Left ventricle myocardium inferior (tissue), 1 donor: ENCODE measurements at regions not wholly inside any gene's neighbourhood (a gene's known extent, or its start where the extent isn't known, plus 50 kb on each side); places are given as distances from the start of the nearest gene placed in this dataset.

Source experiments
- DNase-seq: peaks from one replicate; pipeline ENCODE4 v3.0.0-alpha.2; 2020
- H3K27ac ChIP-seq: fragments of 200-600 bp; replicated peaks from 2 replicates; pipeline ENCODE4 v1.8.0; 2021
- H3K27me3 ChIP-seq: fragments of 200-600 bp; 2 replicates; pipeline ENCODE4 v1.8.0; 2021; ENCODE audit warnings: low read depth
- H3K36me3 ChIP-seq: fragments of 200-600 bp; 2 replicates; pipeline ENCODE4 v1.8.0; 2021
- H3K4me1 ChIP-seq: fragments of 200-600 bp; 2 replicates; pipeline ENCODE4 v1.8.0; 2021
- H3K4me3 ChIP-seq: fragments of 200-600 bp; 2 replicates; pipeline ENCODE4 v1.8.0; 2021; ENCODE audit warnings: mild to moderate bottlenecking, moderate library complexity
- H3K9me3 ChIP-seq: fragments of 200-600 bp; replicated peaks from 2 replicates; pipeline ENCODE4 v1.8.0; 2021
- intact Hi-C: fragments of 100-400 bp; cut with micrococcal nuclease; formaldehyde crosslinking; loops from one replicate; pipeline ENCODE4 v1.11.0; 2022
- TF ChIP-seq, protein P1 (sequence below): fragments of 200-600 bp; IDR thresholded peaks from 2 replicates; pipeline ENCODE4 v1.8.0; 2021; ENCODE audit warnings: antibody characterized with exemption, mild to moderate bottlenecking, borderline replicate concordance
- donor health status: DM: no; HTN: yes; CAD: no; lungs with severe emphysema.

DNA sequence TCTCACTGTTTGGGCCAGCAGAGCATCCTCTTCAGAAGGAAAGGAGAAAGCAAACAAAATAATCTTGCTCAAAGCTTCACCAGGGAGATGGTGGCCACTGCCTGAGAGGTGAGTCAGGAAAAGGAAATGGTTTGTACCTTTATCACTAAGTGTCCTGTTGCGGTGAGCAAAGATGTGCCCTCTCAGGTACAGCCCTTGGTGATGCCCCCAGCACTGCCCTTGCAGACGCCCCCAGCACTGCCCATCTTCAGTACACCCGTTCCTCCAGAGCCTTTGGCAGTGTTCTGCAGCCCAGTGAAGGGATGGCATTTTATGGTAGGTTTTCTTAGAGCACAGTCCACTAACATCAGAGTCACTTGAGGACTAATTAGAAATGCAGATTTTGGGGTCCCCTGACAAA is 92.3 kb downstream of the ZNF621 start:
- intact Hi-C loops, result no loop called here
- no peaks in the 10 kb centered on the region for H3K9me3 ChIP-seq
- TF ChIP-seq, protein P1, sequence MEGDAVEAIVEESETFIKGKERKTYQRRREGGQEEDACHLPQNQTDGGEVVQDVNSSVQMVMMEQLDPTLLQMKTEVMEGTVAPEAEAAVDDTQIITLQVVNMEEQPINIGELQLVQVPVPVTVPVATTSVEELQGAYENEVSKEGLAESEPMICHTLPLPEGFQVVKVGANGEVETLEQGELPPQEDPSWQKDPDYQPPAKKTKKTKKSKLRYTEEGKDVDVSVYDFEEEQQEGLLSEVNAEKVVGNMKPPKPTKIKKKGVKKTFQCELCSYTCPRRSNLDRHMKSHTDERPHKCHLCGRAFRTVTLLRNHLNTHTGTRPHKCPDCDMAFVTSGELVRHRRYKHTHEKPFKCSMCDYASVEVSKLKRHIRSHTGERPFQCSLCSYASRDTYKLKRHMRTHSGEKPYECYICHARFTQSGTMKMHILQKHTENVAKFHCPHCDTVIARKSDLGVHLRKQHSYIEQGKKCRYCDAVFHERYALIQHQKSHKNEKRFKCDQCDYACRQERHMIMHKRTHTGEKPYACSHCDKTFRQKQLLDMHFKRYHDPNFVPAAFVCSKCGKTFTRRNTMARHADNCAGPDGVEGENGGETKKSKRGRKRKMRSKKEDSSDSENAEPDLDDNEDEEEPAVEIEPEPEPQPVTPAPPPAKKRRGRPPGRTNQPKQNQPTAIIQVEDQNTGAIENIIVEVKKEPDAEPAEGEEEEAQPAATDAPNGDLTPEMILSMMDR, result no peak

DNA sequence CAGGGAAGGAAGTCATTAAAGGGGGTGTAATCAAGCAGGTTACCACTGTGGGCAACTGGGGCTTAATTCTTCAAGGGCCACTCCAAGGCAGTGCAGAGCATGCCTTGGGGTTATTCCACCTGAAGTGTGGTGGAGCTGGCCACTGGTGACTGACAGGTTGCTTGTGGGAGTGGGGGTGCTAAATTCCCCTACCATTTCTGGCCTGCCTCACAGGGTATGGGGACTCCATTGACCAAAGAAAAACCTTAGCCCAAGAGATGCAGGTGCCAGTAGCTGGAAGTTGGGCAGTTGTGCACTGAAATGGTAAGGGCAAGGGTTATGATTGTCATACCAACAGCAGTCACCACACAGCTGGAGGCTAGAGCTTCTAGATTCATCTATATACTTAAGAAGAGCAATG is 93.4 kb downstream of the ZNF621 start:
- Histone ChIP-seq H3K36me3 (no peaks in the 10 kb centered on the region), H3K4me1 (peaks cover 7% of the 10 kb centered on the region), H3K27ac (no peak overlapping the region), H3K9me3 (peaks cover 9% of the 10 kb centered on the region), H3K27me3 (peaks cover 24% of the 10 kb centered on the region), H3K4me3 (no peak overlapping the region)
- DNase-seq, result no peak
- intact Hi-C loops, result no loop called here
- TF ChIP-seq, protein P1, result no peak

More for the DNA sequence above, 92.3 kb downstream of the ZNF621 start:
- Histone ChIP-seq H3K36me3 (no peaks in the 10 kb centered on the region), H3K4me3 (no peak overlapping the region), H3K27me3 (peaks cover 24% of the 10 kb centered on the region), H3K4me1 (peaks cover 7% of the 10 kb centered on the region), H3K27ac (no peak overlapping the region)
- no peak for DNase-seq

DNA sequence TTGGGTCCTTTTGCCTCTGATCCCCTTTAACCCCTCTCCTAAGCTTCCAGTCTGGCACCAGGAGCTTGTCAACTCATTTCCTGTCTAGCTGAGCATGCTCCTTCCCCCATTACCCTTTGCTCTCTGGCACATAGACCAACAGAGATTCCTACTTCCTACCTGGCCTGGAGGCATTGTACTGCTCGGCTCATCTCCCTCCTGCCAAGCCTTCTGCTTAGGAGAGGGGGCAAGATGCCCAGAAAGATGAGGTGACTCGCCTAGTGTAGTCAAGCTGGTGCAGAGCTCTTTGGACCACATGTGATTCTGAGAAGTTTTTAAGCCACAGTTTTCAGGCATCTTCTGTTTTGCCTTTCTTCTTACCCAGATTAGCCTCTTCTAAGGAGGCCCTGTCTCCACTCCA is 95.4 kb downstream of the ZNF621 start:
- Histone ChIP-seq H3K36me3 (no peaks in the 10 kb centered on the region), H3K27ac (no peak overlapping the region), H3K4me1 (peaks cover 7% of the 10 kb centered on the region), H3K27me3 (peaks cover 21% of the 10 kb centered on the region), H3K9me3 (peaks cover 26% of the 10 kb centered on the region), H3K4me3 (no peak overlapping the region)
- intact Hi-C loops, result no loop called here
- TF ChIP-seq, protein P1, result no peak
- DNase-seq, result no peak

DNA sequence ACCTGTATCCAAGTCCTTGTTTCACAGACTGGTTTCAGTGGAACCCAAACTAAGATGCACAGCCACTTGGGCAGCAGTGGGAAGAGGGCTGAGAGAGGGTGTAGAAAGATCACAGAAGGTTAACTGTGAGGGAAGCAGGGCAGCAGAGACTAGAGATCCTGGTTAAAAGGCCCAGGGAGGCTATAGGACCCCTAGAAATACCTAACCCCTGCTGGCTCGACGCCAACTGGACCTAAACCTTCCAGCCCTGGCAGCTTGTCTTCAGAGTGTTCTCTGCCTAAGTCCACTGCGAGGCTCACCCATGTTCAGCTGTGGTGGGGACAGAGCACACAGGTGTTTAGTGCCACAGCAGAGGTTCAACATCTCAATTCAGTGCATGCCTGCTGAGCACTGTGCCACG is 96.5 kb downstream of the ZNF621 start:
- Histone ChIP-seq H3K4me1 (no peaks in the 10 kb centered on the region), H3K27ac (no peak overlapping the region), H3K4me3 (no peak overlapping the region), H3K36me3 (no peaks in the 10 kb centered on the region), H3K9me3 (peaks cover 26% of the 10 kb centered on the region), H3K27me3 (peaks cover 10% of the 10 kb centered on the region)
- intact Hi-C loops, result no loop called here
- TF ChIP-seq, protein P1, result no peak
- DNase-seq, result no peak

DNA sequence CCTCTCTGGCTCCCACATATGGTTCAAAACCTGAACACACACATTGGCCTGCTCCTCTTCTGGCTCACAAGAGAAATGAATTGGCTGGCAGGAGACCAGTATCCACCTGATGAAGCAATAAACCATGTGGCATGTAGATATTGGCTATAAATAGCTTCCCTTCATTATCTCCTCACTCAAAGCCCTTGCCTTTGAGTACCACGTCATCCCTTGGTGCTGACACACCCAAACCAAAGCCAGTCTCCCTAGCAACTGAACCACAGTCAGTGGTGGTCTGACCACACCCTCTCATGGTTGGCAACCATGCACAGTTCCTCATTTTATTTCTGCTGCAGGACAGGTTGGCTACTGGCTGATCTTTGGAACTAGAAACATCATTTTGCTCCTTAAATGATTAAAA is 98.8 kb downstream of the ZNF621 start:
- TF ChIP-seq, protein P1, result no peak
- no peaks in the 10 kb centered on the region for H3K27me3 ChIP-seq
- no peak overlapping the region for H3K27ac ChIP-seq
- peaks cover 29% of the 10 kb centered on the region for H3K9me3 ChIP-seq
- no peak for DNase-seq
- intact Hi-C loops, result no loop called here
- no peaks in the 10 kb centered on the region for H3K4me1 ChIP-seq
- H3K36me3 ChIP-seq, result no peaks in the 10 kb centered on the region
- no peak overlapping the region for H3K4me3 ChIP-seq
